Left ventricle myocardium inferior (tissue), 1 donor: ENCODE measurements at regions not wholly inside any gene's neighbourhood (a gene's known extent, or its start where the extent isn't known, plus 50 kb on each side); places are given as distances from the start of the nearest gene placed in this dataset.
"Not testable (repeated sequence)": the region's sequence is repeated elsewhere in the genome, so short reads cannot be mapped to it uniquely, and the experiment has no call there.

Experiments used
- DNase-seq: peaks from one replicate; pipeline ENCODE4 v3.0.0-alpha.2; 2020
- H3K27ac ChIP-seq: fragments of 200-600 bp; replicated peaks from 2 replicates; pipeline ENCODE4 v1.8.0; 2021
- H3K27me3 ChIP-seq: fragments of 200-600 bp; 2 replicates; pipeline ENCODE4 v1.8.0; 2021; ENCODE audit warnings: low read depth
- H3K36me3 ChIP-seq: fragments of 200-600 bp; 2 replicates; pipeline ENCODE4 v1.8.0; 2021
- H3K4me1 ChIP-seq: fragments of 200-600 bp; 2 replicates; pipeline ENCODE4 v1.8.0; 2021
- H3K4me3 ChIP-seq: fragments of 200-600 bp; 2 replicates; pipeline ENCODE4 v1.8.0; 2021; ENCODE audit warnings: mild to moderate bottlenecking, moderate library complexity
- H3K9me3 ChIP-seq: fragments of 200-600 bp; replicated peaks from 2 replicates; pipeline ENCODE4 v1.8.0; 2021
- CTCF ChIP-seq: fragments of 200-600 bp; IDR thresholded peaks from 2 replicates; pipeline ENCODE4 v1.8.0; 2021; ENCODE audit warnings: antibody characterized with exemption, mild to moderate bottlenecking, borderline replicate concordance
- intact Hi-C: fragments of 100-400 bp; cut with micrococcal nuclease; formaldehyde crosslinking; loops from one replicate; pipeline ENCODE4 v1.11.0; 2022
- donor health status: DM: no; HTN: yes; CAD: no; lungs with severe emphysema.

- DNase-seq: no peak
These were observed 91.4 kb upstream of the TPTE start for GRCh38 chr21:10430005-10430404.

DNA sequence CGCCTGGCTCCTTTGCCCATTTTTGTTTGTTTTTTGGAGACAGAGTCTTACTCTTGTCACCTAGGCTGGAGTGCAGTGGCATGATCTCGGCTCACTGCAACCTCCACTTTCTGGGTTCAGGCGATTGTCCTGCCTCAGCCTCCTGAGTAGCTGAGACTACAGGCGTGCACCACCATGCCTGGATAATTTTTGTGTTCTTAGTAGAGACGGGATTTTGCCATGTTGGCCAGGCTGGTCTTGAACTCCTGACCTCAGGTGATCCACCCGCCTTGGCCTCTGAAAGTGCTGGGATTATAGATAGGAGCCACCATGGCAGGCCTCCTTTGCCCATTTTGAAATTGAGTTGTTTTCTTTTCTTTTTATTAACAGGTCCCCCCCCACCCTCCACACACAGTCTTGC is 89.4 kb upstream of the TPTE start:
- DNase-seq, H3K27ac ChIP-seq, H3K4me1 ChIP-seq, H3K36me3 ChIP-seq, intact Hi-C loops, H3K4me3 ChIP-seq, H3K27me3 ChIP-seq: not testable (repeated sequence)
- peaks cover 38% of the 10 kb centered on the region for H3K9me3 ChIP-seq

More at GRCh38 chr21:10430005-10430404, 91.4 kb upstream of the TPTE start:
- intact Hi-C loops: no loop called here
- no peaks in the 10 kb centered on the region for H3K36me3 ChIP-seq
- H3K27ac ChIP-seq: no peak overlapping the region
- H3K4me3 ChIP-seq: no peak overlapping the region
- peaks cover 29% of the 10 kb centered on the region for H3K9me3 ChIP-seq
- no peak for TF ChIP-seq CTCF
- no peaks in the 10 kb centered on the region for H3K4me1 ChIP-seq
- H3K27me3 ChIP-seq: no peaks in the 10 kb centered on the region

- H3K27ac ChIP-seq, H3K27me3 ChIP-seq, H3K4me3 ChIP-seq, intact Hi-C loops, H3K36me3 ChIP-seq, DNase-seq, H3K4me1 ChIP-seq: not testable (repeated sequence)
- H3K9me3 ChIP-seq: peaks cover 38% of the 10 kb centered on the region
These were observed 88.9 kb upstream of the TPTE start for GRCh38 chr21:10432456-10432855.

GRCh38 chr21:10437977-10438376 is 83.4 kb upstream of the TPTE start:
- H3K27me3 ChIP-seq, H3K36me3 ChIP-seq, H3K27ac ChIP-seq, DNase-seq, H3K4me1 ChIP-seq, intact Hi-C loops, H3K4me3 ChIP-seq: not testable (repeated sequence)
- H3K9me3 ChIP-seq: peaks cover 56% of the 10 kb centered on the region

- H3K27ac ChIP-seq, DNase-seq, H3K27me3 ChIP-seq, H3K4me1 ChIP-seq, H3K4me3 ChIP-seq, H3K36me3 ChIP-seq, intact Hi-C loops: not testable (repeated sequence)
- peaks cover 52% of the 10 kb centered on the region for H3K9me3 ChIP-seq
These were observed 80.7 kb upstream of the TPTE start for GRCh38 chr21:10440639-10441038.

- intact Hi-C loops, DNase-seq, H3K27me3 ChIP-seq, H3K27ac ChIP-seq, H3K4me1 ChIP-seq, H3K36me3 ChIP-seq, H3K4me3 ChIP-seq: not testable (repeated sequence)
- peaks cover 42% of the 10 kb centered on the region for H3K9me3 ChIP-seq
These were observed 79.4 kb upstream of the TPTE start for GRCh38 chr21:10442018-10442417.

GRCh38 chr21:10445685-10446084 is 75.7 kb upstream of the TPTE start:
- H3K27me3 ChIP-seq, H3K27ac ChIP-seq, H3K4me1 ChIP-seq, H3K4me3 ChIP-seq, H3K36me3 ChIP-seq, DNase-seq, intact Hi-C loops: not testable (repeated sequence)
- H3K9me3 ChIP-seq: peaks cover 33% of the 10 kb centered on the region

- H3K9me3 ChIP-seq: peaks cover 32% of the 10 kb centered on the region
- H3K36me3 ChIP-seq, DNase-seq, H3K27ac ChIP-seq, H3K4me3 ChIP-seq, intact Hi-C loops, H3K4me1 ChIP-seq, H3K27me3 ChIP-seq: not testable (repeated sequence)
These were observed 71.9 kb upstream of the TPTE start for GRCh38 chr21:10449451-10449850.

- H3K4me1 ChIP-seq, H3K27me3 ChIP-seq, H3K4me3 ChIP-seq, DNase-seq, H3K27ac ChIP-seq, intact Hi-C loops, H3K36me3 ChIP-seq: not testable (repeated sequence)
- peaks cover 32% of the 10 kb centered on the region for H3K9me3 ChIP-seq
These were observed 70.1 kb upstream of the TPTE start for GRCh38 chr21:10451274-10451673.

GRCh38 chr21:10457765-10458164 is 63.6 kb upstream of the TPTE start:
- DNase-seq, H3K27ac ChIP-seq, intact Hi-C loops, H3K4me1 ChIP-seq, H3K36me3 ChIP-seq, H3K27me3 ChIP-seq, H3K9me3 ChIP-seq, H3K4me3 ChIP-seq: not testable (repeated sequence)

DNA sequence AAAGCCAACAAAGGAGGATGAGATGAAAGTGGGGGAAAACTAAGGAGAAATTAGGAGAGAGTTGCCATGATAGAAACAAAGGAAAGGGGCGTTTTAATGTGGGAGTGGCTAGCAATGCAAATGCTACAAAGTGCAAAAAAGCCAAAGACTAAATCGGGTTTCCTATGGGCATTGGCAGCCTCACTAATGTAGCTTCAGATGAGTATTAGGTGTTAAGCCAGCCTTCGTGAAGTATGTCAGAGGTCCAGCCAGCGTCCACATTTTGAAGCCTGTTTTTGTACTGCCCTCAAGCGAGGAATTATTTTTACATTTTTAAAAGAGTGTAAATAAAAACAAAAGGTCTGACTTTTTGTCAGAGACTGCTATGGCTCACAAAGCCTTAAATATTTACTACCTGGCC is 60.4 kb upstream of the TPTE start:
- H3K36me3 ChIP-seq, DNase-seq, H3K4me3 ChIP-seq, H3K4me1 ChIP-seq, H3K27ac ChIP-seq, H3K27me3 ChIP-seq, intact Hi-C loops: not testable (repeated sequence)
- H3K9me3 ChIP-seq: peaks cover 22% of the 10 kb centered on the region

GRCh38 chr21:10461445-10461844 is 59.9 kb upstream of the TPTE start:
- intact Hi-C loops, DNase-seq: not testable (repeated sequence)
- H3K9me3 ChIP-seq: peaks cover 22% of the 10 kb centered on the region

More at GRCh38 chr21:10461445-10461844, 59.9 kb upstream of the TPTE start:
- not testable (repeated sequence) for H3K27ac ChIP-seq, H3K4me1 ChIP-seq, H3K36me3 ChIP-seq, H3K4me3 ChIP-seq, H3K27me3 ChIP-seq
